ENCODE measurements at regions not wholly inside any gene's neighbourhood (a gene's known extent, or its start where the extent isn't known, plus 50 kb on each side); places are given as distances from the start of the nearest gene placed in this dataset.

GRCh38 chr13:109880371-109881346, 94.3 kb upstream of the IRS2 start:
- DNase-seq: no peak

DNA sequence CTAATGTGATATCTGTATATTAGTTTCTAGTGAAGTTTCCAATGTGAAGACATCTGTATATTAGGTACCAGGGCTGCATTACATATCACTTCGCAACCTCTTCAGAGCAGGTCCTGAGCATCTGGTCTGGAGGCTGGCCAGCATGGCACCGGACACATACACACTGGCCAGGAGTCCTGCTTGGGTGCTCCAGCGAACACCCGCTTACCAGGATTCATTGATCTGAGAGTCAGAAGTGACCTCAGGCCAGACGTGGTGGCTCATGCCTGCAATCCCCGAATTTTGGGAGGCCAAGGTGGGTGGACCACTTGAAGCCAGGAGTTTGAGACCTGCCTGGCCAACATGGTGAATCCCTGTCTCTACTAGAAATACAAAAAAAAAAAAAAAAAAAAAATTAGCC, 93.0 kb upstream of the IRS2 start:
- DNase-seq: no peak

DNA sequence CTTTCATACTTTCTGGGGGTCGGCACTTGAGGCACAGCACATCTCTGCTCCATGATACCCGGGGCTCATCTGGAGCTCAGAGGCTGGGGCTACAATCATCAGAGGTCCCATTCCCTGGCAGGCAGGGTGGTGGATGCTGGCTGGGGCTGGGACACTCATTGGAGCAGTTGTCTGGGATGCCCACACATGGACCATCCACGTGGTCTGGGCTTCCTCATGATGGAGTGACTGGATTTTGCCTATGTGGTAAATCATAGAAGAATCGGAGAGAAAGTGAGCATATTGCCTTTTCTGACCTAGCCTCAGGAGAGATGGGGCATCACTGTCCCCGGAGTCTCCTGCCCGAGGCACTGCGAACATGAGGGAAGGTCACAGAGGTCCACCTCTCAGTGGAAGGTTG, 91.4 kb upstream of the IRS2 start:
- no peak for DNase-seq

DNA sequence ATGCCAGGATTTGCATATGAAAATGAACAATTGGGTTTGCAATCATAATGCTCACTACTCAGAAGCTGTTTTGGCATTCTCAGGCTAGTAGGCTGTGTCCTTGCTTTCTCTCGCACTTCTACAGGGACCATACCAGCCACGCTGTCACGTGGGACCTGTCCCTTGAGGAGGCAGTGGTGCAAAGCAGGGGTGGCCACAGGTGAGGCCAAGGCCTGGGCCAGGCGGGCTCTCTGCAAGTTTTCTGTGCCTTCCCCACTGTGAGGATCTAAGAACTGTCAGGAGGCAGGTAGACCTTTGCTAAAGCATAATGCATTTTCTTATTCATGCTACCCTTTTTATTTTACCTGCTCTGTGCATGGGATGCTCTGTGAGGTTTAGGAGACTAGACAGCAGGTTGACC, 89.4 kb upstream of the IRS2 start:
- DNase-seq: no peak

DNA sequence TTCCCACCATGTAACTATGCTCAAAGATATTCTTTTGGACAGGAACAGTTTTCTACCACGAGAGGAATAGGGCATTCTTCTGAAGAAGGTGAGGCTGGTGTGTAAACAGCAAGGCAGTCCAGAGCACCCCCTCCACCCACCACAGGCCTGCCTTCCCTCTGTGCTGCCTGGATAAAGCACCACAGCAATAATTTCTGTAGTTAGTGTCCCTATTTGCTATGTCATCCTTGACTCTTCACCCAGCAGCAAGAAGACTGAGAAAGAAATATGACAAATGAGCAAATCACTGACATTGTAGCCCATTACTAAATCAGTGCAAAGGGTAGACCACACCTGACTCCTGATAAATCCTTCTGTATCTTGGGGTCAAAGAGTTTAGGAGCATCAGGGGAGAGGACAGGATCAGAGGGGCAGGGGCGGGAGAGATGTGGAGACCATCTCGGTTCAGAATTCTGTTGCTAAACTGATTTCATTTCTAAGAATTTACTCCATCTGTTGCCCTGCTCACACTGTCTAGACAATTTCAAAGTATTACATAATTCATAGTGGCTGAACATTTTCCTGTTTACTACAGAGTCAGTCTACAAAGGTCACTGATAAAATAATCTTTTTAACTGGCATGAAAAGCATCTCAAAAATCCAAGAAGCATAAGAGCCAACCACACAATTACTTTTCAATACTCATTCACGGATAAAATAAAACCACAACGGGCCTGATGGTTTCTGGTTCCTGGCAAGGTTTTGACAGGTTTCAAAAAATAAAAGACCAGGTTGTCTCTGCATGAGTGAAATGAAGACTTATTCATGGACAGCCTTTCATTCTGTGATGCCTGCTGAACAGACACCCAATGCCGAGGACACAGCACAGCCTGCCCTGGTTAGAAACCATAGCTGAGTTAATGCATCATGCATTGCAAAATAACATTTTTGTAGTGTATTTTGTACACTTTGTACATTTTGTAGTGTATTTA, 88.4 kb upstream of the IRS2 start:
- DNase-seq: no peak

GRCh38 chr13:109873351-109874123, 87.2 kb upstream of the IRS2 start:
- DNase-seq: no peak

DNA sequence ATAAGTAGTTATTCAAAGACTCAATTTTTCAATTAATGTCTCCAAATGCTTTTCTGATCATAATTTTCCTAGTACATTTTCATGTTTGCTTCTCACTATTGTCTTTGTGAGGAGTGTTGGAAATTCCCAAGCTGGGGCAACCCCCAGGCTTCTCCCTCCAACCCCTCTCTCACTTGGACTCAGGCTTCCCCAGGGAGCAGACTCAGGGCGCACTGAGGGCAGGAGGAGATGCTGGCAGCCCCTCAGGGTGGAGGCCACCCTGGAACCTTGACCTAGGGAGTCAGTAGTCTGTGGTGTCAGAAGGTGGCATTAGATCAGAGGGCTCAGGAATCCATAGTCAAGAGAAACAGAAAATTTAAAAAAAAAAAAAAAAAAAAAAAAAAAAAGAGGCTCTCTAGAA, 86.5 kb upstream of the IRS2 start:
- no peak for DNase-seq

- no peak for DNase-seq
Observed at GRCh38 chr13:109870696-109871370, 84.5 kb upstream of the IRS2 start.

- DNase-seq: no peak
Observed at GRCh38 chr13:109870274-109870673, 83.9 kb upstream of the IRS2 start.

DNA sequence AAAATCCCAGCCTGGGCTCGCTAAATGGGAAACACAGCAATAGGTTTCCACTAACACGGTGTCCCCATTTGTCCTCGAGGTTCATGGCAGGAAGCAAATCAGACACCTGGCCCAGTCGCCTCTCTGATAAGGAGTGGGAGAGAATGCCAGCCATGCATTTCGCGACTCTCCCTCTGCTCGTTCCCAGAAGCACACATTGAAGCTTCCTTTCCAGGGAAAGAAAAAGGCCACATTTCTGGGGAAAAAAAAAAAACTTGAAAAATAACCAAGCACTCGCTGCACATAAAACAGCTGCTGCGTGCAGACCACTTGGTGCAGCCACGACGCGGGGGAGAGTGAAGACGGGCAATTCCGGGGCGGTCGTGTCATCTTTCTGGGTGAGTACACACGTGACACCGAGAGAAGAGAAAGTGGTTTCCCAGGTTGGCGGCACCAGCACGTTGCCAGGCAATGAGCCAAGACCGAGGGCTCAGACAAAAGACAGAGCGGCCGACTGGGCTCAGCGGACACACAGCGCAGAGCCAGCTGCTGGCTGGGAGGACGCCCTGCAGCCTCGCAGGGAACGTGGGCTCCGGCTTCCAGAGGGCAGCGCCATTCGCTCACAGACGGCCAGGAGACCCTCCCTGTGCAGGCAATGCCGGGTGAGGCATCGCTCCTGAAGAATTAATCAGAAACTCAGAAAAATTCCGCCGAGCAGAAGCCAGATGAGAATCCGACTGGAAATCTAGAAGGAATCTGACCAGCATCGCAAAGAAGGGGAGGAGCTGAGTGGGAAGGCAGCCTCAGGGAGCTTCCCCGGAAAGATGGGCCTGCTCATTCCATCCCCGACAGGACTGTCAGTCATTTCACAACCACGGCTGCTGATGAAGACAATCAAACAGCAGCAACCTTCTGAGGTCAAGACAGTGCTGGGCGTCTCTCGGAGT, 83.2 kb upstream of the IRS2 start:
- DNase-seq: no peak

GRCh38 chr13:109868578-109869311, 82.4 kb upstream of the IRS2 start:
- DNase-seq: no peak

GRCh38 chr13:109867766-109868165, 81.4 kb upstream of the IRS2 start:
- DNase-seq: no peak

DNA sequence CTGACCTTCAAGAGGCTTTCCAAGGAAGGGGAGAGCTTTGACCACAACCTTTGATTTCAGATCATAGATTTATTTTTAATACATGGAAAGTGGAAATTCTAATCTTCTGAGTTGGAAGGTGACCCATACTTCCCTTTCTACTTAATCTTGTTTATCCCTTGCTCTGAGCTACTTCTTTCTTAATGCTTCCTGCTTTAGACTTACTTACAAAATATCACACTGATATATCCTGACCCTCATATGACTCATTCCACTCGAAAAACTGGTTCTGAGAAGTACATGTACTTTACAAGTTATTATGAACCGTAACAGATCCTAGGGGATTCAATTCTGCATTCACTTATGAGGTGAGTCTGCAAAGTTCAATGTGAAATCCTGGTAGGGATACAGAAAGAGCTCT, 76.2 kb upstream of the IRS2 start:
- no peak for DNase-seq

- DNase-seq: no peak
Observed at GRCh38 chr13:109859898-109860297, 73.5 kb upstream of the IRS2 start.

DNA sequence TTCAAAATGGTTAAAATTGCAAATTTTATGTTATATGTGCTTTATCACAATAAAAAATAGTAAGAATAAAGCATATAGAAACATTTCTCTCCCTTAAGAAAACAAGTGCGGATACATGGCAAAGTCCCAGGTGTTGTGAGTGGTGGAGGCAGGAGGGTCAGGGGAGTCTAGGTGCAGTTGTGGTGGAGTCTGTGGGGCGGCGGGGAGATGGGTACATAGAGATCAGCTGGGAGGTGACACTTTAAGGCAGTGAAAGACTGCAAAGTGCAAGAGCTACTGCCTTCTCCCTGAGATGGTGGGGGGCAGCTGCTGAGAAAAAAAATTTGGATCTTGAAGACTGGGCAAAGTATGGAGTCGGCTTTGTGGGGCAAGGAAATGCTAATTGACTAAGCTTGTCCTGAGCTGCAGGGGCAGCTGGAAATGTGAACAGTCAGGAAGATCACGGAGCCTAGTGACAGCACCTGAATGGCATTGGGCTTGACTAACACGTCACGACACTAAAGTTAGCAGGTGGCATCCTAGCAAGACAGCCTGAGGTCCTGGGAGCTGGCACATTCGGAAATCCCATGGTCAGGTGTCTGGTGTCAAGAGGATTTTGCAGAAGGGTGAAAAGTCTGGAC, 72.9 kb upstream of the IRS2 start:
- DNase-seq: no peak

- no peak for DNase-seq
Observed at GRCh38 chr13:109858319-109858718, 71.9 kb upstream of the IRS2 start.

DNA sequence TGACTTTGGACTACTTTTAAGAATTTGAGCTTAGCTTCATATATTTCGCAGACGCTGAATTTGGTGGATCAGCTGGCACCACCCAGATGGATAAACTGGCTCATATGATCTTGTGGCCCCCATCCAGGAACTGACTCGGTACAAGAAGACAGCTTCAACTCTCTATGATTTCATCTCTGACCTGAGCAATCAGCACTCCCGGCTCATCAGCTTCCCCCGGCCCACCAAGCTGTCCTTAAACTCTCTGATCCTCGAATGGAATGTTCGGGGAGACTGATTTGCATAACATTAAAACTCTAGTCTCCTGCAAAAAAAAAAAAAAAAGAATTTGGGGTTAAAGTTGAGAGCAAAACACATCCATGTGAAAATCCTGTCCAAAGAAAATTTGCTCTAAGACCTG, 71.4 kb upstream of the IRS2 start:
- DNase-seq: no peak

GRCh38 chr13:109857325-109857724, 70.9 kb upstream of the IRS2 start:
- DNase-seq: no peak

GRCh38 chr13:109856350-109856749, 70.0 kb upstream of the IRS2 start:
- no peak for DNase-seq

DNA sequence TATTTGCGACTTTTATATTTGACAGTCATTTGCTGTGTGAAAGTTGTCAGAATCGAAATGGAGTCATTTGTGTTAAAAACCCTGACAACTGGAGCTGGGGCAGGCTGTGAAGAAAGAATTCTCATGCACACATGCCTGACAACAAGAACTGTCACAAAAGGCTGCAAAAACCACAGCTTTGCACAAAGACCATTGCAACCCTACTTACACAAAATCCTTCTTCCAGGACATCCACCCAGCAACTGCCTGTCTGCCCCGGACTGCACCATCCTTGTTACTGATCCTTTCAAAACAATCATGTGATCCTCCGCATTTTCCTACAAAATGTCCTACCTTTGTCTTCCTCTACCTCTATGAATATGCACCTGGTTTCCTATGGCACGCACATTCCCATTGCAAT, 66.8 kb upstream of the IRS2 start:
- no peak for DNase-seq
